Transverse colon (tissue), 4 donors: ENCODE measurements at regions not wholly inside any gene's neighbourhood (a gene's known extent, or its start where the extent isn't known, plus 50 kb on each side); places are given as distances from the start of the nearest gene placed in this dataset.

Source experiments
- DNase-seq: peaks from one replicate; pipeline ENCODE4 v3.0.0-alpha.2; 2019
- H3K27ac ChIP-seq, 4 donors: fragments of 200-600 bp; sonication (generic); 2 replicates each; pipeline ENCODE4 v1.5.1; 2016 to 2018; ENCODE audit warnings: inconsistent platforms in 4 of 4
- H3K27me3 ChIP-seq: fragments of 200-600 bp; sonication (generic); 2 replicates; pipeline ENCODE4 v1.5.1; 2017; ENCODE audit warnings: inconsistent platforms
- H3K36me3 ChIP-seq, 4 donors: fragments of 200-600 bp; sonication (generic); 2 replicates each; pipeline ENCODE4 v1.5.1; 2017 to 2019; ENCODE audit warnings: inconsistent platforms in 4 of 4
- H3K4me1 ChIP-seq, 4 donors: fragments of 200-600 bp; sonication (generic); 2 replicates each; pipeline ENCODE4 v1.5.1; 2017 to 2020; ENCODE audit warnings: inconsistent platforms in 4 of 4
- H3K4me3 ChIP-seq, 4 donors: fragments of 200-600 bp; sonication (generic); 1 replicate in 1 of 4; 2 replicates in 3 of 4; pipeline versions ENCODE4 v1.5.1 to v1.6.1; 2017 to 2019; ENCODE audit warnings: inconsistent platforms in 4 of 4
- H3K9me3 ChIP-seq, 2 donors: fragments of 200-600 bp; sonication (generic); 2 replicates each; pipeline ENCODE4 v1.5.1; 2017 to 2019; ENCODE audit warnings: inconsistent platforms in 2 of 2
- EP300 ChIP-seq: sonication (generic); formaldehyde crosslinking; IDR thresholded peaks from one replicate; pipeline ENCODE4 v1.6.1; 2017; ENCODE audit warnings: antibody characterized with exemption, low read depth
- POLR2A ChIP-seq: fragments of 450-650 bp; IDR thresholded peaks from one replicate; pipeline ENCODE4 v1.6.1; 2016; ENCODE audit warnings: antibody characterized with exemption, mild to moderate bottlenecking, moderate library complexity
- POLR2AphosphoS5 ChIP-seq, 3 donors: sonication (generic); formaldehyde crosslinking; IDR thresholded peaks; one replicate each; pipeline ENCODE4 v1.6.1; 2016; ENCODE audit warnings: antibody characterized with exemption in 3 of 3
- WGBS, 2 donors: methylation state at CpG; one replicate each; pipeline ENCODE4 v1.1.5; 2018; ENCODE audit warnings: low coverage in 1 of 2; 5-methylcytosine and 5-hydroxymethylcytosine counted together
- in situ Hi-C, 4 donors: fragments of 200-750 bp; cut with MboI; loops; one replicate each; pipeline versions ENCODE4 v1.15.0 to v1.15.1; 2017; ENCODE audit warnings: low sequenced_read_pairs in 3 of 4, low pct_ligation_motif_present in 1 of 4, low pct_unique_long_range_greater_than_20kb in 1 of 4
- intact Hi-C: fragments of 100-400 bp; cut with DNase I; formaldehyde crosslinking; loops from one replicate; pipeline ENCODE4 v1.15.1; 2023; ENCODE audit warnings: low total_unique reads
- TF ChIP-seq, protein P1 (sequence below), 5 experiments: fragments of 200-600 bp in 3 of 5; fragments of 450-650 bp in 2 of 5; sonication (generic) in 3 of 5; IDR thresholded peaks; 1 replicate in 2 of 5; 2 replicates in 3 of 5; pipeline ENCODE4 v1.5.1; 2016 to 2017; ENCODE audit warnings: antibody characterized with exemption in 5 of 5, inconsistent platforms in 3 of 5, mild to moderate bottlenecking in 2 of 5, moderate library complexity in 1 of 5

DNA sequence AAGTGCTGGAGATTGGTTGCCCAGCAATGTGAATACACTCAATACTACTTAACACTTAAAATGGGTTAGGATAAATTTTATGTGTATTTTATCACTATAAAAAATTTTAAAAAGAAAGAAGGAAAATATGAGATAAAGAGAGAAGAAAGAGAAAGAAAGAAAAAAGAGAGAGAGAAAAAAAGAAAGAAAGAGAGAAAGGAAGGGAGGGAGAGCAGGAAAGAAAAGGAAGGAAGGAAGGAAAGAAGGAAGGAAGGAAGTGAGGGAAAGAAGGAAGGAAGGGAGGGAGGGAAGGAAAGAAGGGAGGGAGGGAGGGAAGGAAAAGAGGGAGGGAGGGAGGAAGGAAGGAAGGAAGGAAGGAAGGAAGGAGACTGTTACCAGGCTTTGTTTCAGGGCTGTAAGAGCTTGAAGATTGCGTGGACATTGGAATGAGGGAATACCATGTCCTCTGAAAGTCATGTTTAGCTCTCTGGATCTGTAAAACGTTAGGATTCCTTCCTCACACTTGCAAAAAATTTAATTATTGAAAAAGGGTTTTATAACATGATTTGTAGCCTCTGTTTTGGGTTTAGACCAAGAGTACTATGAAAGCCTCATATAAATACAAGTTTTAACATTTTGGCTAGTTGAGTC, 152.3 kb upstream of the DAP start:
- H3K36me3 ChIP-seq, result no peaks in the 10 kb centered on the region
- H3K9me3 ChIP-seq, result no peaks in the 10 kb centered on the region
- in situ Hi-C loops (no loop called here), intact Hi-C loops (no loop called here)
- H3K4me1 ChIP-seq, result no peaks in the 10 kb centered on the region
- whole genome bisulfite sequencing, 2 donors, result 29 to 36% methylated on average over 2 of the region's 2 CpGs
- DNase-seq, result no peak
- no peaks in the 10 kb centered on the region for H3K27me3 ChIP-seq
- TF ChIP-seq EP300 (no peak), POLR2AphosphoS5 (IDR thresholded peaks at IDR 0.05) (no peak), POLR2A (no peak)
- TF ChIP-seq, protein P1, sequence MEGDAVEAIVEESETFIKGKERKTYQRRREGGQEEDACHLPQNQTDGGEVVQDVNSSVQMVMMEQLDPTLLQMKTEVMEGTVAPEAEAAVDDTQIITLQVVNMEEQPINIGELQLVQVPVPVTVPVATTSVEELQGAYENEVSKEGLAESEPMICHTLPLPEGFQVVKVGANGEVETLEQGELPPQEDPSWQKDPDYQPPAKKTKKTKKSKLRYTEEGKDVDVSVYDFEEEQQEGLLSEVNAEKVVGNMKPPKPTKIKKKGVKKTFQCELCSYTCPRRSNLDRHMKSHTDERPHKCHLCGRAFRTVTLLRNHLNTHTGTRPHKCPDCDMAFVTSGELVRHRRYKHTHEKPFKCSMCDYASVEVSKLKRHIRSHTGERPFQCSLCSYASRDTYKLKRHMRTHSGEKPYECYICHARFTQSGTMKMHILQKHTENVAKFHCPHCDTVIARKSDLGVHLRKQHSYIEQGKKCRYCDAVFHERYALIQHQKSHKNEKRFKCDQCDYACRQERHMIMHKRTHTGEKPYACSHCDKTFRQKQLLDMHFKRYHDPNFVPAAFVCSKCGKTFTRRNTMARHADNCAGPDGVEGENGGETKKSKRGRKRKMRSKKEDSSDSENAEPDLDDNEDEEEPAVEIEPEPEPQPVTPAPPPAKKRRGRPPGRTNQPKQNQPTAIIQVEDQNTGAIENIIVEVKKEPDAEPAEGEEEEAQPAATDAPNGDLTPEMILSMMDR (IDR thresholded peaks at IDR 0.05), result no peak
- H3K4me3 ChIP-seq, result no peak overlapping the region
- H3K27ac ChIP-seq, result no peak overlapping the region

- Histone ChIP-seq H3K27me3 (no peaks in the 10 kb centered on the region), H3K36me3 (no peaks in the 10 kb centered on the region), H3K27ac (no peak overlapping the region), H3K4me1 (no peaks in the 10 kb centered on the region), H3K4me3 (no peak overlapping the region), H3K9me3 (no peaks in the 10 kb centered on the region)
- in situ Hi-C loops (no loop called here), intact Hi-C loops (no loop called here)
- 93% methylated on average over 2 of the region's 2 CpGs; no CpG with 5 or more reads in 1 of the 2 donors for WGBS, 2 donors
- TF ChIP-seq, protein P1 (IDR thresholded peaks at IDR 0.05), result no peak
- no peak for TF ChIP-seq EP300
- TF ChIP-seq POLR2A, result no peak
- no peak for TF ChIP-seq POLR2AphosphoS5 (IDR thresholded peaks at IDR 0.05)
- DNase-seq, result no peak
Observed at GRCh38 chr5:10912435-10912834, 151.4 kb upstream of the DAP start.

DNA sequence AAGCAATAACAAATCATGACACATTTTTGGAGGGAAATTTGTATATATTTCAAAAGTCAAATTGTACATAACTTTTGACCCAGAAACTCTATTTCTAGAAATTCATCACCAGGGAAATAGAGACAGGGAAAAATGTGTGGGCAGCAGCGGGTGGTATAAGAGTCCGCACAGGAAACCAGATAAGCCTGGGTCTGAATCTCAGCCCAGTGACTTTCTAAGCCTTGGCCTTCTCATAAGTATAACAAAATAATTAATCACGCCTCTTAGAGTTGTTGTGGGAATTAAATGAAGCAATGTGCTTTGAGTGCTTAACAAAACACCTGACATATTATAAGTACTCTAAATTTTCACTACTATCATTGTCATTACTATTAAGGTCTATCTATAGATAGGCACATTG, 149.2 kb upstream of the DAP start:
- in situ Hi-C loops, result no loop called here

DNA sequence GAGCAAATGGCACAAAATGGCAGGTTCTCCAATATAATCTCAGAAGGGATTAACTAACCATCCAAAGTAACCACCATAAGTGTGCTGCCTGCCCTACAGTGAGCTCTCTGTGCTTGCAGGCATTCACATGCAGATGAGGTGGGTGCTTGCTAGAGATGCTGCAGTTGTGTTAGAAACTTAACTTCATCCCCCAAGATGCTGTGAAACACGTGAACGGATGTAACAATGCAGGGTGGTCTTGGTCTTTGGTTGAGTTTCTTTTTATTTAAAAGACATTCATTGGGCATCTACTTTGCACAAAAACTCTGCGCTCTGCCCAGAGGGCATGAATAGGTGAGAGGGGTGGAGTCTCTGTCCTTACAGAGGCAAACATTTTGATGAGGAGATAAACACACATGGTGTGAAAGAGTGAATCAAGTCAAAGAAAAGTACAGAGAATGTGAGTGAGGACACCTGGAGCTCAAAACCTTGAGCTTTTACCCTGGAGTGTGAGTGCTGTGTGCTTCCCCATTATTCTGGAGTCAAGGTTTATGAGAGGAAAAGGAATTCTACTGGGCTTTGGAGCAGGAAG, 143.9 kb upstream of the DAP start:
- Histone ChIP-seq H3K9me3 (no peaks in the 10 kb centered on the region), H3K36me3 (no peaks in the 10 kb centered on the region), H3K4me3 (no peak overlapping the region), H3K4me1 (no peaks in the 10 kb centered on the region), H3K27me3 (no peaks in the 10 kb centered on the region), H3K27ac (no peak overlapping the region)
- intact Hi-C loops (no loop called here), in situ Hi-C loops (no loop called here)
- no peak for DNase-seq
- WGBS, 2 donors, result 68 to 74% methylated on average over 3 of the region's 3 CpGs
- TF ChIP-seq EP300 (no peak), POLR2AphosphoS5 (IDR thresholded peaks at IDR 0.05) (no peak), POLR2A (no peak)
- TF ChIP-seq, protein P1 (IDR thresholded peaks at IDR 0.05), result no peak

More for the DNA sequence above, 149.2 kb upstream of the DAP start:
- Histone ChIP-seq H3K9me3 (no peaks in the 10 kb centered on the region), H3K4me3 (no peak overlapping the region), H3K36me3 (no peaks in the 10 kb centered on the region), H3K4me1 (no peaks in the 10 kb centered on the region), H3K27me3 (no peaks in the 10 kb centered on the region), H3K27ac (no peak overlapping the region)
- TF ChIP-seq POLR2AphosphoS5 (IDR thresholded peaks at IDR 0.05) (no peak), POLR2A (no peak), EP300 (no peak)
- TF ChIP-seq, protein P1 (IDR thresholded peaks at IDR 0.05), result no peak
- intact Hi-C loops, result no loop called here
- WGBS, 2 donors, result 87 to 94% methylated on average over 3 of the region's 3 CpGs
- DNase-seq, result no peak
